ENCODE measurements at regions not wholly inside any gene's neighbourhood (a gene's known extent, or its start where the extent isn't known, plus 50 kb on each side); places are given as distances from the start of the nearest gene placed in this dataset.

DNA sequence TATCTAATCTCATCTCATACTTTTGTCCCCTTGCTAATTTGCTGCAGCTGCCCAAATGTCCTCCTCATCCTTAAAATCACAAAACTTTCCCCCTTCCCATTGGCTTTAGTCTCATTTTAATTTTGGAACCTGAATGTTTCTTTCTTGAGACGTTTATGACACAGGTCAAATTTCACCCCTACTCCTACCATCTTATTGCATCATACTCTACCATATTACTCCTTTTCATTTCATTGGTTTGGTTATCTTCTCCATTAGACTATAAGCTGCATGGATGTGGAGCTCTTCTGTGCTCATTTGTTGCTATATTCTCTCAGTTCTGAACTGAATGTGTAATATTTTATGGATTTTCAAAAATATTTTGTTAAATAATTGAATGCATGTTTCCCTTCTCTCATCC is 688.6 kb downstream of the CBLN4 start:
- TF ChIP-seq CTCF (IDR thresholded peaks at IDR 0.05; ENCODE audit: poor library complexity) = no peak
- TF ChIP-seq EZH2phosphoT487 (IDR thresholded peaks at IDR 0.05; ENCODE audit: low read depth, severe bottlenecking, unreplicated experiment) = no peak
- no peak for TF ChIP-seq EZH2 (IDR thresholded peaks at IDR 0.05; ENCODE audit: borderline replicate concordance)
